ENCODE measurements at regions not wholly inside any gene's neighbourhood (a gene's known extent, or its start where the extent isn't known, plus 50 kb on each side); places are given as distances from the start of the nearest gene placed in this dataset.

- no peak for DNase-seq
Measured at GRCh38 chr3:21801631-21802030, 50.6 kb upstream of the ZNF385D start.

- no peak for DNase-seq
Measured at GRCh38 chr3:21803604-21804003, 52.6 kb upstream of the ZNF385D start.

GRCh38 chr3:21804330-21804729 lies 53.3 kb upstream of the ZNF385D start:
- no peak for DNase-seq

GRCh38 chr3:21806733-21807132 lies 55.7 kb upstream of the ZNF385D start:
- no peak for DNase-seq

GRCh38 chr3:21825684-21826083 lies 74.7 kb upstream of the ZNF385D start:
- no peak for DNase-seq

- no peak for DNase-seq
Measured at GRCh38 chr3:21826416-21826815, 75.4 kb upstream of the ZNF385D start.

- DNase-seq, result no peak
Measured at GRCh38 chr3:21830541-21830940, 79.5 kb upstream of the ZNF385D start.

- no peak for DNase-seq
Measured at GRCh38 chr3:21835264-21835663, 84.3 kb upstream of the ZNF385D start.

GRCh38 chr3:21836227-21836626 lies 85.2 kb upstream of the ZNF385D start:
- DNase-seq, result no peak

- no peak for DNase-seq
Measured at GRCh38 chr3:21839176-21839575, 88.2 kb upstream of the ZNF385D start.

GRCh38 chr3:21839592-21839991 lies 88.6 kb upstream of the ZNF385D start:
- DNase-seq, result no peak

- DNase-seq, result no peak
Measured at GRCh38 chr3:21847005-21847404, 96.0 kb upstream of the ZNF385D start.

- DNase-seq, result no peak
Measured at GRCh38 chr3:21859124-21860081, 108.4 kb upstream of the ZNF385D start.

- DNase-seq, result no peak
Measured at GRCh38 chr3:21860082-21860475, 109.1 kb upstream of the ZNF385D start.

- no peak for DNase-seq
Measured at GRCh38 chr3:21860657-21861056, 109.6 kb upstream of the ZNF385D start.

- no peak for DNase-seq
Measured at GRCh38 chr3:21876782-21877181, 125.8 kb upstream of the ZNF385D start.

- peak; percentile 51 for DNase-seq
Measured at GRCh38 chr3:21877214-21877754, 126.3 kb upstream of the ZNF385D start.

GRCh38 chr3:21879184-21879886 lies 128.3 kb upstream of the ZNF385D start:
- DNase-seq, result peak; percentile 39

- no peak for DNase-seq
Measured at GRCh38 chr3:21888656-21889055, 137.6 kb upstream of the ZNF385D start.

GRCh38 chr3:21889166-21889565 lies 138.2 kb upstream of the ZNF385D start:
- DNase-seq, result no peak

GRCh38 chr3:21892104-21892503 lies 141.1 kb upstream of the ZNF385D start:
- DNase-seq, result no peak

- no peak for DNase-seq
Measured at GRCh38 chr3:21893242-21893641, 142.2 kb upstream of the ZNF385D start.

- DNase-seq, result peak; percentile 26
Measured at GRCh38 chr3:21894459-21895340, 143.7 kb upstream of the ZNF385D start.
